Mononuclear cell (primary cell): ENCODE measurements at regions not wholly inside any gene's neighbourhood (a gene's known extent, or its start where the extent isn't known, plus 50 kb on each side); places are given as distances from the start of the nearest gene placed in this dataset.

Experiments used
- H3K27me3 ChIP-seq: 2 replicates; pipeline ENCODE4 v1.6.0; 2011; ENCODE audit warnings: low read length, control low read depth; ENCODE audit not compliant: insufficient read depth
- H3K4me1 ChIP-seq: 2 replicates; pipeline ENCODE4 v1.5.1; 2011; ENCODE audit warnings: mild to moderate bottlenecking, low read length, control low read depth; ENCODE audit not compliant: insufficient read depth
- H3K4me3 ChIP-seq: 2 replicates; pipeline ENCODE4 v1.5.1; 2011; ENCODE audit warnings: mild to moderate bottlenecking, low read length, moderate library complexity
- H3K9me3 ChIP-seq: 2 replicates; pipeline ENCODE4 v1.5.1; 2011; ENCODE audit warnings: low read depth, mild to moderate bottlenecking, control low read depth, low read length

DNA sequence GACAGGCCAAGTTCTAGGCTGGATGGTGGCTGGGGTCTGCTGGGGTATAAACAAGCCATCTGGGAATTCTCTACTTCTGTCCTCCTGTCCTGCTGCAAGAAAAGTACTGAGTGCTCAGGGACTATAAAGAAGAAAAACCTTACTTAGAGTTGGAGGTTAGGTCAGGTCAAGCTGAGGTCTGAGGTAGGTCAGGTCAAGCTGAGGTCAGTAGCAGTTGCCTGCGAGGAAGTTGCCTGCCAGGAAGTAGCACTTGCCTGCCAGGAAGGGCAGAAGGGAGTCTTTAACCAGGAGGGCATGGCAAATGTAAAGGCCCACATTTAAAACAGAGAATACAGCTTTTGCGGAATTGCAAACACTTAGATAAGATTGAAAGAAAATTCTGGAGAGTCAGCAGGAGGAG is 51.3 kb upstream of the PRLR start:
- Histone ChIP-seq H3K4me3 (no peak overlapping the region), H3K4me1 (peaks cover 4% of the 10 kb centered on the region)

More for the DNA sequence above, 51.3 kb upstream of the PRLR start:
- H3K27me3 ChIP-seq = peaks cover 6% of the 10 kb centered on the region
- H3K9me3 ChIP-seq = peaks cover 6% of the 10 kb centered on the region
